K562 (cell line): ENCODE measurements at regions not wholly inside any gene's neighbourhood (a gene's known extent, or its start where the extent isn't known, plus 50 kb on each side); places are given as distances from the start of the nearest gene placed in this dataset.
"Not testable (repeated sequence)": the region's sequence is repeated elsewhere in the genome, so short reads cannot be mapped to it uniquely, and the experiment has no call there.

Experiments used
- CHD2 ChIP-seq: IDR thresholded peaks from 2 replicates; pipeline ENCODE4 v1.6.1; 2011; ENCODE audit warnings: low read depth, low read length
- ELF2 ChIP-seq: fragments of 250-450 bp; sonication (Bioruptor Pico); IDR thresholded peaks from 2 replicates; pipeline ENCODE4 v1.5.0; 2021; ENCODE audit warnings: mild to moderate bottlenecking
- ETV6 ChIP-seq, 3 experiments: fragments of 150-350 bp in 1 of 3; sonication (generic) in 1 of 3; formaldehyde crosslinking in 1 of 3; IDR thresholded peaks; 2 replicates each; pipeline versions ENCODE4 v1.6.1 to v1.8.0; 2014 to 2022; ENCODE audit warnings: borderline replicate concordance in 2 of 3, low read depth in 2 of 3, antibody characterized with exemption in 1 of 3, low read length in 1 of 3, mild to moderate bottlenecking in 1 of 3, missing genetic modification reagents in 1 of 3
- MTA3 ChIP-seq: fragments of 450-650 bp; formaldehyde crosslinking; IDR thresholded peaks from 2 replicates; pipeline ENCODE4 v1.6.1; 2017; ENCODE audit warnings: mild to moderate bottlenecking, borderline replicate concordance
- PCBP2 ChIP-seq: fragments of 200-400 bp; formaldehyde crosslinking; IDR thresholded peaks from 2 replicates; pipeline ENCODE4 v1.6.1; 2018; ENCODE audit warnings: low read length, low read depth, mild to moderate bottlenecking, moderate library complexity; ENCODE audit not compliant: poor library complexity, severe bottlenecking
- TF ChIP-seq, protein P1 (sequence below): sonication (generic); formaldehyde crosslinking; IDR thresholded peaks from 2 replicates; pipeline ENCODE4 v1.8.1; 2023; ENCODE audit warnings: mild to moderate bottlenecking, missing genetic modification reagents
- TF ChIP-seq, protein P2 (sequence below): sonication (generic); formaldehyde crosslinking; IDR thresholded peaks from 2 replicates; pipeline ENCODE4 v1.8.0; 2023; ENCODE audit warnings: missing genetic modification reagents, mild to moderate bottlenecking, borderline replicate concordance

DNA sequence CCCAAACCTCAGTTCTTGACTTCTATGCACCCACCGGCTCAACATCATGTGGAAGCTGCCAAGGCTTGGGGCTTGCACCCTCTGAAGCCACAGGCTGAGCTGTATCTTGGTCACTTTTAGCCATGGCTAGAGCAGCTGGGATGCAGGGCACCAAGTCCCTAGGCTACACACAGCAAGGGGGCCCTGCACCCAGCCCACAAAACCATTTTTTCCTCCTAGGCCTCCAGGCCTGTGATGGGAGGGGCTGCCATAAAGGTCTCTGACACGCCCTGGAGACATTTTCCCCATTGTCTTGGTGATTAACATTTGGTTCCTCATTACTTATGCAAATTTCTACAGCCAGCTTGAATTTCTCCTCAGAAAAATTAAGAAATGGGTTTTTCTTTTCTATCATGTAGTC, 485.5 kb upstream of the SYT1 start:
- TF ChIP-seq CHD2; ETV6 (IDR thresholded peaks at IDR 0.05; ENCODE audit: borderline replicate concordance in 1 of 2, low read depth in 2 of 2, low read length in 1 of 2); ETV6 (CRISPR knock-in tag; IDR thresholded peaks at IDR 0.05; ENCODE audit: borderline replicate concordance); PCBP2; ELF2; MTA3: not testable (repeated sequence)
- TF ChIP-seq, protein P1, sequence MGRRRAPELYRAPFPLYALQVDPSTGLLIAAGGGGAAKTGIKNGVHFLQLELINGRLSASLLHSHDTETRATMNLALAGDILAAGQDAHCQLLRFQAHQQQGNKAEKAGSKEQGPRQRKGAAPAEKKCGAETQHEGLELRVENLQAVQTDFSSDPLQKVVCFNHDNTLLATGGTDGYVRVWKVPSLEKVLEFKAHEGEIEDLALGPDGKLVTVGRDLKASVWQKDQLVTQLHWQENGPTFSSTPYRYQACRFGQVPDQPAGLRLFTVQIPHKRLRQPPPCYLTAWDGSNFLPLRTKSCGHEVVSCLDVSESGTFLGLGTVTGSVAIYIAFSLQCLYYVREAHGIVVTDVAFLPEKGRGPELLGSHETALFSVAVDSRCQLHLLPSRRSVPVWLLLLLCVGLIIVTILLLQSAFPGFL = not testable (repeated sequence)
- TF ChIP-seq, protein P2, sequence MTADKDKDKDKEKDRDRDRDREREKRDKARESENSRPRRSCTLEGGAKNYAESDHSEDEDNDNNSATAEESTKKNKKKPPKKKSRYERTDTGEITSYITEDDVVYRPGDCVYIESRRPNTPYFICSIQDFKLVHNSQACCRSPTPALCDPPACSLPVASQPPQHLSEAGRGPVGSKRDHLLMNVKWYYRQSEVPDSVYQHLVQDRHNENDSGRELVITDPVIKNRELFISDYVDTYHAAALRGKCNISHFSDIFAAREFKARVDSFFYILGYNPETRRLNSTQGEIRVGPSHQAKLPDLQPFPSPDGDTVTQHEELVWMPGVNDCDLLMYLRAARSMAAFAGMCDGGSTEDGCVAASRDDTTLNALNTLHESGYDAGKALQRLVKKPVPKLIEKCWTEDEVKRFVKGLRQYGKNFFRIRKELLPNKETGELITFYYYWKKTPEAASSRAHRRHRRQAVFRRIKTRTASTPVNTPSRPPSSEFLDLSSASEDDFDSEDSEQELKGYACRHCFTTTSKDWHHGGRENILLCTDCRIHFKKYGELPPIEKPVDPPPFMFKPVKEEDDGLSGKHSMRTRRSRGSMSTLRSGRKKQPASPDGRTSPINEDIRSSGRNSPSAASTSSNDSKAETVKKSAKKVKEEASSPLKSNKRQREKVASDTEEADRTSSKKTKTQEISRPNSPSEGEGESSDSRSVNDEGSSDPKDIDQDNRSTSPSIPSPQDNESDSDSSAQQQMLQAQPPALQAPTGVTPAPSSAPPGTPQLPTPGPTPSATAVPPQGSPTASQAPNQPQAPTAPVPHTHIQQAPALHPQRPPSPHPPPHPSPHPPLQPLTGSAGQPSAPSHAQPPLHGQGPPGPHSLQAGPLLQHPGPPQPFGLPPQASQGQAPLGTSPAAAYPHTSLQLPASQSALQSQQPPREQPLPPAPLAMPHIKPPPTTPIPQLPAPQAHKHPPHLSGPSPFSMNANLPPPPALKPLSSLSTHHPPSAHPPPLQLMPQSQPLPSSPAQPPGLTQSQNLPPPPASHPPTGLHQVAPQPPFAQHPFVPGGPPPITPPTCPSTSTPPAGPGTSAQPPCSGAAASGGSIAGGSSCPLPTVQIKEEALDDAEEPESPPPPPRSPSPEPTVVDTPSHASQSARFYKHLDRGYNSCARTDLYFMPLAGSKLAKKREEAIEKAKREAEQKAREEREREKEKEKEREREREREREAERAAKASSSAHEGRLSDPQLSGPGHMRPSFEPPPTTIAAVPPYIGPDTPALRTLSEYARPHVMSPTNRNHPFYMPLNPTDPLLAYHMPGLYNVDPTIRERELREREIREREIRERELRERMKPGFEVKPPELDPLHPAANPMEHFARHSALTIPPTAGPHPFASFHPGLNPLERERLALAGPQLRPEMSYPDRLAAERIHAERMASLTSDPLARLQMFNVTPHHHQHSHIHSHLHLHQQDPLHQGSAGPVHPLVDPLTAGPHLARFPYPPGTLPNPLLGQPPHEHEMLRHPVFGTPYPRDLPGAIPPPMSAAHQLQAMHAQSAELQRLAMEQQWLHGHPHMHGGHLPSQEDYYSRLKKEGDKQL (CRISPR knock-in tag) = not testable (repeated sequence)
